ENCODE measurements at regions not wholly inside any gene's neighbourhood (a gene's known extent, or its start where the extent isn't known, plus 50 kb on each side); places are given as distances from the start of the nearest gene placed in this dataset.

DNA sequence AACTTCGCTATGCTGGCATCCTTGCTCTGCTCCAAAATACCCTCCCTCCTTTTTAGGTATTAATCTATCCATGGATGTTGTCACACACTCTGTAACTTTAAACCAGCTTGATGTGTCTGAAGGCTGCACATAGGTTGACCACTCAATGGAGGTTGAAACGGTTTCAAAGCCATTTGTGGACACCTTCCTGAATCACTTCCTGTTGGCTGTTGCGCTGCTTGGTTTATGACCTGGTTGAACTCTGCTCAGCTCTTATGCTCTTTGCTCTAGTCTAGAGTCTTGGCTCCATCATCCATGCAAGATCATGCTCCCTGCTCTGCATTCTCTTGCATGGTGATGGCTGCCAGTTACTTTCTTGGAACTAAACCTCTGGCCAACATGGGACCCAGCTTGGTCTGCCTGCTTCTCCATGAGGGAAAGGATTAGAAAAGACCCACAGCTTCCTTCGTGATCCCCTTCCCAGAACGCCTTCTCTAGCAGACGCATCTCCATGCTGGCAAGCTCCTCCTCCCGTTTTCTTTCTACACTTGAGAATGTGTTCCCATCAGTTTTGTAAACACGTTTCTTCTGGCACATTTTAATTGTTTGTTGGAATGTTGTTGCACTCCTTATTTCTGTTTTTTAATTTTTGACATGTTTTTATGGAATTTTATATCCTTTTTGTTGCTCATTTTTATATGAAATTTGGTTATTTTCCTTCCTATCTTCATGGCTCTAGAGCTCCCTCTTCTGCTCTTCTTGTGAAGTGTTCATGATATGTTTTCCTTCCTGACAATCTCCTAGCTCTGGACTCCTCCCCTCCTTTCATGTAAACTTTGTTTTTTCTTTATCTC lies 149.8 kb downstream of the XPNPEP1 start:
- 60% methylated on average over 8 of the region's 8 CpGs for WGBS
- no peaks in the 10 kb centered on the region for H3K4me1 ChIP-seq (ENCODE audit: control insufficient read depth in 4 of 4, insufficient read depth in 4 of 4, low read length in 3 of 4)

DNA sequence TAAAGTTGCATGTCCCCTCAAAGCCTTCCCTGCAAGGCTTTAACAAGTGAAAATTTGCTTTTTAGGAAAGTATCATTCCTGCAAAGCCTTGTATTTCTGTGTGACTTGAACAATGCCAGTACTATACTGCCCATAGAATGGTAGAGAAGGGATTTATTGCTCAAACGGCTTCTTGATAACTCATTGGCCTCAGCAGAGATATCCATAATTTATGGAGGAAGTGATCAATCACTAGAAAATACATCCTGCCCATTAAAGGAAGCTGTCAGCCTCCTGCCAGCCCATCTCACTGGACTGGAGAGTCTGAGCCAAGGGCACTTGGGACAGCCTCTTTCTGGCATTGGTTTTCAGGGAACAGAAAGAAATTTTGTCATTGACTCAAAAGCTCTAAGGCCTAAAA lies 152.6 kb downstream of the XPNPEP1 start:
- 43% methylated on average over 1 of the region's 1 CpG for WGBS
- TF ChIP-seq, protein P1, sequence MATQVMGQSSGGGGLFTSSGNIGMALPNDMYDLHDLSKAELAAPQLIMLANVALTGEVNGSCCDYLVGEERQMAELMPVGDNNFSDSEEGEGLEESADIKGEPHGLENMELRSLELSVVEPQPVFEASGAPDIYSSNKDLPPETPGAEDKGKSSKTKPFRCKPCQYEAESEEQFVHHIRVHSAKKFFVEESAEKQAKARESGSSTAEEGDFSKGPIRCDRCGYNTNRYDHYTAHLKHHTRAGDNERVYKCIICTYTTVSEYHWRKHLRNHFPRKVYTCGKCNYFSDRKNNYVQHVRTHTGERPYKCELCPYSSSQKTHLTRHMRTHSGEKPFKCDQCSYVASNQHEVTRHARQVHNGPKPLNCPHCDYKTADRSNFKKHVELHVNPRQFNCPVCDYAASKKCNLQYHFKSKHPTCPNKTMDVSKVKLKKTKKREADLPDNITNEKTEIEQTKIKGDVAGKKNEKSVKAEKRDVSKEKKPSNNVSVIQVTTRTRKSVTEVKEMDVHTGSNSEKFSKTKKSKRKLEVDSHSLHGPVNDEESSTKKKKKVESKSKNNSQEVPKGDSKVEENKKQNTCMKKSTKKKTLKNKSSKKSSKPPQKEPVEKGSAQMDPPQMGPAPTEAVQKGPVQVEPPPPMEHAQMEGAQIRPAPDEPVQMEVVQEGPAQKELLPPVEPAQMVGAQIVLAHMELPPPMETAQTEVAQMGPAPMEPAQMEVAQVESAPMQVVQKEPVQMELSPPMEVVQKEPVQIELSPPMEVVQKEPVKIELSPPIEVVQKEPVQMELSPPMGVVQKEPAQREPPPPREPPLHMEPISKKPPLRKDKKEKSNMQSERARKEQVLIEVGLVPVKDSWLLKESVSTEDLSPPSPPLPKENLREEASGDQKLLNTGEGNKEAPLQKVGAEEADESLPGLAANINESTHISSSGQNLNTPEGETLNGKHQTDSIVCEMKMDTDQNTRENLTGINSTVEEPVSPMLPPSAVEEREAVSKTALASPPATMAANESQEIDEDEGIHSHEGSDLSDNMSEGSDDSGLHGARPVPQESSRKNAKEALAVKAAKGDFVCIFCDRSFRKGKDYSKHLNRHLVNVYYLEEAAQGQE (IDR thresholded peaks at IDR 0.05): no peak
- no peak for TF ChIP-seq FOXA2 (IDR thresholded peaks at IDR 0.05)
- TF ChIP-seq GABPA (IDR thresholded peaks at IDR 0.05 in 1 of 2, conservative IDR thresholded peaks at IDR 0.05 in 1 of 2): no peak
- TF ChIP-seq YY1 (IDR thresholded peaks at IDR 0.05): no peak
- TF ChIP-seq FOXA1 (IDR thresholded peaks at IDR 0.05): no peak
- TF ChIP-seq TAF1 (conservative IDR thresholded peaks at IDR 0.05): no peak
- TF ChIP-seq JUND (IDR thresholded peaks at IDR 0.05): no peak
- no peak for TF ChIP-seq RAD21 (IDR thresholded peaks at IDR 0.05)
- no peak for TF ChIP-seq MAX (IDR thresholded peaks at IDR 0.05)
- no peak for TF ChIP-seq EGR1 (IDR thresholded peaks at IDR 0.05; ENCODE audit: low read depth in 2 of 2)
- no peak for TF ChIP-seq SP1 (IDR thresholded peaks at IDR 0.05)
- no peak for TF ChIP-seq NR2F2 (IDR thresholded peaks at IDR 0.05)
- TF ChIP-seq ZBTB33 (IDR thresholded peaks at IDR 0.05): no peak
- TF ChIP-seq, protein P2, sequence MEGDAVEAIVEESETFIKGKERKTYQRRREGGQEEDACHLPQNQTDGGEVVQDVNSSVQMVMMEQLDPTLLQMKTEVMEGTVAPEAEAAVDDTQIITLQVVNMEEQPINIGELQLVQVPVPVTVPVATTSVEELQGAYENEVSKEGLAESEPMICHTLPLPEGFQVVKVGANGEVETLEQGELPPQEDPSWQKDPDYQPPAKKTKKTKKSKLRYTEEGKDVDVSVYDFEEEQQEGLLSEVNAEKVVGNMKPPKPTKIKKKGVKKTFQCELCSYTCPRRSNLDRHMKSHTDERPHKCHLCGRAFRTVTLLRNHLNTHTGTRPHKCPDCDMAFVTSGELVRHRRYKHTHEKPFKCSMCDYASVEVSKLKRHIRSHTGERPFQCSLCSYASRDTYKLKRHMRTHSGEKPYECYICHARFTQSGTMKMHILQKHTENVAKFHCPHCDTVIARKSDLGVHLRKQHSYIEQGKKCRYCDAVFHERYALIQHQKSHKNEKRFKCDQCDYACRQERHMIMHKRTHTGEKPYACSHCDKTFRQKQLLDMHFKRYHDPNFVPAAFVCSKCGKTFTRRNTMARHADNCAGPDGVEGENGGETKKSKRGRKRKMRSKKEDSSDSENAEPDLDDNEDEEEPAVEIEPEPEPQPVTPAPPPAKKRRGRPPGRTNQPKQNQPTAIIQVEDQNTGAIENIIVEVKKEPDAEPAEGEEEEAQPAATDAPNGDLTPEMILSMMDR (IDR thresholded peaks at IDR 0.05; ENCODE audit: low read depth, low read length, missing input control): no peak
- TF ChIP-seq HNF4G (IDR thresholded peaks at IDR 0.05): no peak
- TF ChIP-seq ATF3 (IDR thresholded peaks at IDR 0.05): no peak
- no peak for TF ChIP-seq HNF4A (conservative IDR thresholded peaks at IDR 0.05)
- TF ChIP-seq RXRA (IDR thresholded peaks at IDR 0.05): no peak

More for the DNA sequence above, 149.8 kb downstream of the XPNPEP1 start:
- Histone ChIP-seq H3K4me3 (ENCODE audit: low read depth in 1 of 3, low read length in 3 of 3) (no peak overlapping the region), H3K36me3 (ENCODE audit: control insufficient read depth in 4 of 4, insufficient read depth in 3 of 4, low read depth in 1 of 4, low read length in 3 of 4) (no peaks in the 10 kb centered on the region), H3K9me3 (ENCODE audit: control insufficient read depth in 4 of 4, low read length in 3 of 4) (no peaks in the 10 kb centered on the region), H3K27me3 (ENCODE audit: control insufficient read depth in 4 of 4, insufficient read depth in 4 of 4, low read length in 3 of 4) (no peaks in the 10 kb centered on the region), H3K27ac (ENCODE audit: low read depth in 1 of 2, low read length in 2 of 2) (no peak overlapping the region), H3K9ac (ENCODE audit: low read depth in 1 of 2, low read length in 2 of 2) (no peak overlapping the region)
- TF ChIP-seq, protein P2 (IDR thresholded peaks at IDR 0.05; ENCODE audit: low read depth, low read length, missing input control): peak; percentile 36
- TF ChIP-seq SP1 (IDR thresholded peaks at IDR 0.05): no peak
- TF ChIP-seq RAD21 (IDR thresholded peaks at IDR 0.05): peak; percentile 75 to 78
- DNase-seq (ENCODE audit: low spot score): no peak

More for the DNA sequence above, 152.6 kb downstream of the XPNPEP1 start:
- no peak overlapping the region for H3K4me3 ChIP-seq (ENCODE audit: low read depth in 1 of 3, low read length in 3 of 3)
- H3K36me3 ChIP-seq (ENCODE audit: control insufficient read depth in 4 of 4, insufficient read depth in 3 of 4, low read depth in 1 of 4, low read length in 3 of 4): no peaks in the 10 kb centered on the region
- peaks cover 0 to 2% (median 0%) of the 10 kb centered on the region in 4 donors for H3K27me3 ChIP-seq (ENCODE audit: control insufficient read depth in 4 of 4, insufficient read depth in 4 of 4, low read length in 3 of 4)
- no peak for DNase-seq (ENCODE audit: low spot score)
- H3K9ac ChIP-seq (ENCODE audit: low read depth in 1 of 2, low read length in 2 of 2): no peak overlapping the region
- no peak overlapping the region for H3K27ac ChIP-seq (ENCODE audit: low read depth in 1 of 2, low read length in 2 of 2)
- H3K9me3 ChIP-seq (ENCODE audit: control insufficient read depth in 4 of 4, low read length in 3 of 4): no peaks in the 10 kb centered on the region
- no peaks in the 10 kb centered on the region for H3K4me1 ChIP-seq (ENCODE audit: control insufficient read depth in 4 of 4, insufficient read depth in 4 of 4, low read length in 3 of 4)

Data from liver (tissue), 8 donors.